Neural progenitor cell (in vitro differentiated cells): ENCODE measurements at regions not wholly inside any gene's neighbourhood (a gene's known extent, or its start where the extent isn't known, plus 50 kb on each side); places are given as distances from the start of the nearest gene placed in this dataset.
A peak's percentile ranks its signal among the peaks of the same experiment; 100 is the strongest.

Experiments used
- DNase-seq: peaks from one replicate; pipeline ENCODE4 v3.0.0-alpha.2; 2016; ENCODE audit warnings: low spot score
- H2AFZ ChIP-seq: fragments of 200-600 bp; sonication (generic); replicated peaks from 2 replicates; pipeline ENCODE4 v1.6.1; 2016; ENCODE audit warnings: antibody characterized with exemption
- H3F3A ChIP-seq: fragments of 200-600 bp; sonication (generic); 2 replicates; pipeline ENCODE4 v1.6.1; 2016; ENCODE audit warnings: antibody characterized with exemption, low read depth
- H3K27ac ChIP-seq: fragments of 200-600 bp; sonication (generic); 2 replicates; pipeline ENCODE4 v1.5.1; 2016; ENCODE audit warnings: mild to moderate bottlenecking
- H3K27me3 ChIP-seq: fragments of 200-600 bp; sonication (generic); 2 replicates; pipeline ENCODE4 v1.6.1; 2016; ENCODE audit warnings: mild to moderate bottlenecking, moderate library complexity
- H3K36me3 ChIP-seq: fragments of 200-600 bp; sonication (generic); 2 replicates; pipeline ENCODE4 v1.5.1; 2016
- H3K4me1 ChIP-seq: fragments of 200-600 bp; sonication (generic); 2 replicates; pipeline ENCODE4 v1.6.1; 2016; ENCODE audit warnings: mixed run types
- H3K4me2 ChIP-seq: fragments of 200-600 bp; sonication (generic); 2 replicates; pipeline ENCODE4 v1.6.1; 2016
- H3K4me3 ChIP-seq: fragments of 200-600 bp; sonication (generic); 2 replicates; pipeline ENCODE4 v1.5.1; 2016
- H3K79me2 ChIP-seq: fragments of 200-600 bp; sonication (generic); 2 replicates; pipeline ENCODE4 v1.6.1; 2016; ENCODE audit warnings: low read depth
- H3K9ac ChIP-seq: fragments of 200-600 bp; sonication (generic); 2 replicates; pipeline ENCODE4 v1.6.1; 2016
- H3K9me3 ChIP-seq: fragments of 200-600 bp; sonication (generic); 2 replicates; pipeline ENCODE4 v1.5.1; 2016; ENCODE audit warnings: low read depth
- H4K20me1 ChIP-seq: fragments of 200-600 bp; sonication (generic); 2 replicates; pipeline ENCODE4 v1.6.1; 2016; ENCODE audit warnings: low read depth
- H3K27ac Mint-ChIP-seq: 3 replicates; pipeline ENCODE4 v1.8.0; 2021; ENCODE audit warnings: mixed read lengths
- H3K27me3 Mint-ChIP-seq: 2 replicates; pipeline ENCODE4 v1.8.0; 2022; ENCODE audit warnings: low read depth, mild to moderate bottlenecking, inconsistent platforms, moderate library complexity, mixed read lengths; ENCODE audit not compliant: insufficient read depth
- H3K36me3 Mint-ChIP-seq: 3 replicates; pipeline ENCODE4 v1.8.0; 2021; ENCODE audit warnings: mixed read lengths
- H3K4me1 Mint-ChIP-seq: 3 replicates; pipeline ENCODE4 v1.8.0; 2021; ENCODE audit warnings: mixed read lengths
- H3K4me3 Mint-ChIP-seq: 3 replicates; pipeline ENCODE4 v1.8.0; 2021; ENCODE audit warnings: mild to moderate bottlenecking, moderate library complexity, mixed read lengths
- H3K9me3 Mint-ChIP-seq: 3 replicates; pipeline ENCODE4 v1.8.0; 2020; ENCODE audit warnings: mixed read lengths
- CTCF ChIP-seq: fragments of 200-600 bp; sonication (generic); IDR thresholded peaks from 2 replicates; pipeline ENCODE4 v1.5.1; 2017; ENCODE audit warnings: antibody characterized with exemption, mild to moderate bottlenecking
- EZH2 ChIP-seq: fragments of 200-600 bp; sonication (generic); IDR thresholded peaks from 2 replicates; pipeline ENCODE4 v1.6.1; 2017; ENCODE audit warnings: antibody characterized with exemption, mild to moderate bottlenecking, moderate library complexity
- EZH2phosphoT487 ChIP-seq: fragments of 200-600 bp; sonication (generic); IDR thresholded peaks from 2 replicates; pipeline ENCODE4 v1.6.1; 2017; ENCODE audit warnings: antibody characterized with exemption

DNA sequence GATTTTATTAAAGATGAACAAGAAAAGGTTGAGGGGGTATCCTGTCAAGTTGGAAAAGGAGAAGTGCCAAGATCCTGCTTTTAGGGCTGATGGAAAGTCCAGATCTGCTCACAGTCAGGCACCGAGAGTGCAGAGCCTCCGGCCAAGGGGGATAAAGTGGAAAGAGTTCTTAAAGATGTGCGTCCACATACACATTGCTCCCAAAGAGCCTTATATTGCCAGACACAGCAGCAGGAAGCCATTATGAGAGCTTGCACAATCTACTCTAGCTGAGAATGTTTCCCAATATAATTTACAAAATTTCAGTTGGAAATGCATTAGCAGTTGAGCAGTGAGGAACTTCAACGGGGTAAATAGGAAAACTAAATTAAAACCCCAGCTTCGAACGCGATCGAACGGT, 95.6 kb downstream of the SALL1 start:
- Histone ChIP-seq H3K9ac (no peak overlapping the region), H4K20me1 (no peaks in the 10 kb centered on the region), H3K27ac (no peak overlapping the region), H3K9me3 (no peaks in the 10 kb centered on the region), H2AFZ (no peak overlapping the region), H3K27me3 (no peaks in the 10 kb centered on the region), H3F3A (no peaks in the 10 kb centered on the region), H3K4me1 (peaks cover 6% of the 10 kb centered on the region), H3K4me2 (no peak overlapping the region), H3K4me3 (no peak overlapping the region), H3K36me3 (no peaks in the 10 kb centered on the region), H3K79me2 (no peaks in the 10 kb centered on the region)
- Mint-ChIP-seq H3K4me3 (no peak overlapping the region), H3K36me3 (no peaks in the 10 kb centered on the region), H3K9me3 (peaks cover 2% of the 10 kb centered on the region), H3K27me3 (peaks cover 6% of the 10 kb centered on the region), H3K4me1 (no peaks in the 10 kb centered on the region), H3K27ac (no peak overlapping the region)
- no peak for DNase-seq
- no peak for TF ChIP-seq EZH2
- no peak for TF ChIP-seq CTCF
- no peak for TF ChIP-seq EZH2phosphoT487

GRCh38 chr16:51053775-51054174, 97.3 kb downstream of the SALL1 start:
- Histone ChIP-seq H4K20me1 (no peaks in the 10 kb centered on the region), H3K4me1 (peaks cover 8% of the 10 kb centered on the region), H2AFZ (peak overlapping the region; percentile 26), H3F3A (no peaks in the 10 kb centered on the region), H3K27ac (no peak overlapping the region), H3K9me3 (no peaks in the 10 kb centered on the region), H3K4me2 (no peak overlapping the region), H3K36me3 (no peaks in the 10 kb centered on the region), H3K79me2 (no peaks in the 10 kb centered on the region), H3K27me3 (no peaks in the 10 kb centered on the region), H3K4me3 (no peak overlapping the region), H3K9ac (no peak overlapping the region)
- Mint-ChIP-seq H3K9me3 (peaks cover 4% of the 10 kb centered on the region), H3K4me1 (peaks cover 6% of the 10 kb centered on the region), H3K36me3 (no peaks in the 10 kb centered on the region), H3K27me3 (peaks cover 6% of the 10 kb centered on the region), H3K4me3 (no peak overlapping the region), H3K27ac (no peak overlapping the region)
- TF ChIP-seq EZH2 (no peak), CTCF (no peak), EZH2phosphoT487 (no peak)
- DNase-seq = no peak

DNA sequence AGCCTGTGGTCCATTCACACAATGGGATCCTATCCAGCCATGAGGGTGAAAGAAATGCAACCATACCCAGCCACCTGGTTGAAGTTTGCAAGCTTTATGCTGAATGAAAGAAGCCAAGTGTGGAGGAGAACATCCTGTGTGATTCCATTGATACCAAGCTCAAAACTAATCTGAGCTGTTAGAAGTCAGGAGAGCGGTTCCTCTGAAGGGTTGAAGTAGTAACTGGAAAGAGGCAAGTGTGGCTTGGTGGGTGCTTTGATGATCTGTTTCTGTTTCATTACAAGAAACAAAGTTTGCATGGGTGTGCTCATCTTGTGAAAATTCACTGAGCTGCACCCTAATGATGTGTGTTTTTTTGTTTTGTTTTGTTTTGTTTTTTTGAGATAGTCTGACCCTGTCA, 99.4 kb downstream of the SALL1 start:
- no peaks in the 10 kb centered on the region for H3K27me3 ChIP-seq
- H3K36me3 ChIP-seq = no peaks in the 10 kb centered on the region
- Mint-ChIP-seq H3K27ac (no peak overlapping the region), H3K36me3 (no peaks in the 10 kb centered on the region), H3K9me3 (peaks cover 4% of the 10 kb centered on the region), H3K27me3 (peaks cover 6% of the 10 kb centered on the region), H3K4me3 (no peak overlapping the region), H3K4me1 (peaks cover 13% of the 10 kb centered on the region)
- H4K20me1 ChIP-seq = no peaks in the 10 kb centered on the region
- no peak overlapping the region for H2AFZ ChIP-seq
- H3K9me3 ChIP-seq = no peaks in the 10 kb centered on the region
- no peak overlapping the region for H3K9ac ChIP-seq
- no peak overlapping the region for H3K4me2 ChIP-seq
- peaks cover 8% of the 10 kb centered on the region for H3K4me1 ChIP-seq
- H3K79me2 ChIP-seq = no peaks in the 10 kb centered on the region
- TF ChIP-seq CTCF (no peak), EZH2 (no peak), EZH2phosphoT487 (no peak)
- H3K27ac ChIP-seq = no peak overlapping the region
- no peak overlapping the region for H3K4me3 ChIP-seq
- no peak for DNase-seq
- no peaks in the 10 kb centered on the region for H3F3A ChIP-seq

- TF ChIP-seq EZH2 = no peak
- TF ChIP-seq EZH2phosphoT487 = no peak
- TF ChIP-seq CTCF = no peak
- H3K4me1 ChIP-seq = peaks cover 8% of the 10 kb centered on the region
- H3K4me3 Mint-ChIP-seq = no peak overlapping the region
These were observed 100.7 kb downstream of the SALL1 start for GRCh38 chr16:51050377-51050706.

More at GRCh38 chr16:51050377-51050706, 100.7 kb downstream of the SALL1 start:
- Histone ChIP-seq H3F3A (no peaks in the 10 kb centered on the region), H3K9ac (no peak overlapping the region), H2AFZ (no peak overlapping the region), H3K79me2 (no peaks in the 10 kb centered on the region), H3K27ac (no peak overlapping the region), H3K4me3 (no peak overlapping the region), H4K20me1 (no peaks in the 10 kb centered on the region), H3K36me3 (no peaks in the 10 kb centered on the region), H3K9me3 (no peaks in the 10 kb centered on the region), H3K27me3 (no peaks in the 10 kb centered on the region), H3K4me2 (no peak overlapping the region)
- H3K27ac Mint-ChIP-seq = no peak overlapping the region
- H3K36me3 Mint-ChIP-seq = no peaks in the 10 kb centered on the region
- H3K4me1 Mint-ChIP-seq = peaks cover 13% of the 10 kb centered on the region
- peaks cover 4% of the 10 kb centered on the region for H3K27me3 Mint-ChIP-seq
- H3K9me3 Mint-ChIP-seq = peaks cover 4% of the 10 kb centered on the region
- no peak for DNase-seq
